GM12878 (cell line): ENCODE measurements at regions not wholly inside any gene's neighbourhood (a gene's known extent, or its start where the extent isn't known, plus 50 kb on each side); places are given as distances from the start of the nearest gene placed in this dataset.

Experiments used
- ATAC-seq: fragments of 200-7000 bp; cut with Tn5 transposase; 3 replicates; pipeline ENCODE4 v1.9.1; 2020; ENCODE audit warnings: mild to moderate bottlenecking, moderate library complexity
- BruUV-seq: library from RNA; stranded (reverse); fragments of 400-500 nt; replicated peaks from 2 replicates; lab custom pipeline; 2021; lab: Mats Ljungman, UMichigan
- CTCF ChIA-PET: fragments of 300-600 bp; sonication (Branson Sonifier 250); formaldehyde crosslinking; extraction: SDS; loops from one replicate; lab custom pipeline; 2021; ENCODE audit warnings: inconsistent platforms; lab: Yijun Ruan, JAX
- POLR2A ChIA-PET: fragments of 350-600 bp; formaldehyde crosslinking; extraction: SDS; loops from one replicate; lab custom pipeline; 2021; ENCODE audit warnings: inconsistent platforms; lab: Charles Lee
- RAD21 ChIA-PET: fragments of 300-600 bp; sonication (Branson Sonifier 250); formaldehyde crosslinking; loops from one replicate; lab custom pipeline; 2023; ENCODE audit warnings: antibody characterized with exemption; ENCODE audit not compliant: unreplicated experiment; lab: Charles Lee
- SMC1A ChIA-PET: fragments of 300-600 bp; sonication (Branson Sonifier 250); formaldehyde crosslinking; loops from one replicate; lab custom pipeline; 2023; ENCODE audit not compliant: unreplicated experiment, uncharacterized antibody; lab: Charles Lee
- DNase-seq: peaks from one replicate; pipeline ENCODE4 v3.0.0-alpha.2; 2011; ENCODE audit warnings: low read depth, low spot score
- FAIRE-seq: peaks from 3 replicates; lab custom pipeline; 2011; peaks lifted over from hg19 to GRCh38; lab: Jason Lieb, UNC
- H2AFZ ChIP-seq: 2 replicates; pipeline ENCODE4 v1.6.0; 2011; ENCODE audit warnings: low read depth, low read length, control low read depth; ENCODE audit not compliant: control insufficient read depth
- H3K27ac ChIP-seq: 2 replicates; pipeline ENCODE4 v1.5.1; 2011; ENCODE audit warnings: control low read depth; ENCODE audit not compliant: control insufficient read depth, insufficient read depth
- H3K27me3 ChIP-seq, 2 experiments: replicated peaks in 1 of 2; 2 replicates each; pipeline versions ENCODE4 v1.6.0 to v1.6.1; 2011; ENCODE audit warnings: low read length in 1 of 2; ENCODE audit not compliant: control insufficient read depth in 2 of 2, insufficient read depth in 2 of 2
- H3K36me3 ChIP-seq, 2 experiments: 2 replicates each; pipeline ENCODE4 v1.5.1; 2011; ENCODE audit warnings: low read length in 1 of 2; ENCODE audit not compliant: control insufficient read depth in 2 of 2, insufficient read depth in 2 of 2
- H3K4me1 ChIP-seq: 2 replicates; pipeline ENCODE4 v1.6.1; 2011; ENCODE audit warnings: mild to moderate bottlenecking, low read length, moderate library complexity, mixed read lengths; ENCODE audit not compliant: control insufficient read depth, insufficient read depth
- H3K4me2 ChIP-seq: 2 replicates; pipeline ENCODE4 v1.6.0; 2011; ENCODE audit warnings: control low read depth; ENCODE audit not compliant: control insufficient read depth, insufficient read depth
- H3K4me3 ChIP-seq: fragments of 200-600 bp; sonication (generic); 2 replicates; pipeline ENCODE4 v1.5.1; 2016
- H3K79me2 ChIP-seq: 2 replicates; pipeline ENCODE4 v1.6.0; 2011; ENCODE audit warnings: low read length; ENCODE audit not compliant: control insufficient read depth, insufficient read depth
- H3K9ac ChIP-seq: 2 replicates; pipeline ENCODE4 v1.8.0; 2011; ENCODE audit warnings: low read length, control low read depth, mixed read lengths; ENCODE audit not compliant: control insufficient read depth, insufficient read depth
- H3K9me3 ChIP-seq: replicated peaks from 3 replicates; pipeline ENCODE4 v1.5.1; 2011; ENCODE audit warnings: mild to moderate bottlenecking, low read length; ENCODE audit not compliant: control insufficient read depth, insufficient read depth
- H4K20me1 ChIP-seq: 2 replicates; pipeline ENCODE4 v1.6.0; 2011; ENCODE audit not compliant: control insufficient read depth, insufficient read depth
- CBX3 ChIP-seq: fragments of 200-600 bp; sonication (generic); IDR thresholded peaks from 2 replicates; pipeline ENCODE4 v1.6.1; 2016; ENCODE audit warnings: low read depth, borderline replicate concordance
- E4F1 ChIP-seq: fragments of 450-650 bp; IDR thresholded peaks from 2 replicates; pipeline ENCODE4 v1.6.1; 2018; ENCODE audit warnings: borderline replicate concordance, mild to moderate bottlenecking; ENCODE audit not compliant: partially characterized antibody
- IRF3 ChIP-seq: fragments of 450-650 bp; IDR thresholded peaks from 2 replicates; pipeline ENCODE4 v1.6.1; 2014; ENCODE audit warnings: mild to moderate bottlenecking
- MTA2 ChIP-seq: fragments of 450-650 bp; IDR thresholded peaks from 2 replicates; pipeline ENCODE4 v1.6.1; 2016; ENCODE audit warnings: low read depth, mild to moderate bottlenecking, moderate library complexity
- MTA3 ChIP-seq: IDR thresholded peaks from 2 replicates; pipeline ENCODE4 v1.6.1; 2012; ENCODE audit warnings: low read length, inconsistent platforms, borderline replicate concordance
- NFYA ChIP-seq: IDR thresholded peaks from 2 replicates; pipeline ENCODE4 v1.6.1; 2011; ENCODE audit warnings: low read depth, mild to moderate bottlenecking, low read length, improper control_type of control experiment, borderline replicate concordance
- NR2F1 ChIP-seq: fragments of 450-650 bp; conservative IDR thresholded peaks from 2 replicates; pipeline ENCODE4 v1.6.1; 2017; ENCODE audit warnings: mild to moderate bottlenecking
- PBX3 ChIP-seq: IDR thresholded peaks from 2 replicates; pipeline ENCODE4 v1.6.1; 2011; ENCODE audit warnings: mild to moderate bottlenecking, low read depth, low read length, moderate library complexity; ENCODE audit not compliant: insufficient replicate concordance
- PKNOX1 ChIP-seq: fragments of 450-650 bp; IDR thresholded peaks from 2 replicates; pipeline ENCODE4 v1.6.1; 2016; ENCODE audit warnings: mild to moderate bottlenecking
- PRDM15 ChIP-seq: fragments of 450-650 bp; formaldehyde crosslinking; IDR thresholded peaks from 2 replicates; pipeline ENCODE4 v1.4.0; 2020; ENCODE audit warnings: mild to moderate bottlenecking, moderate library complexity
- USF2 ChIP-seq: IDR thresholded peaks from 2 replicates; pipeline ENCODE4 v1.6.1; 2011; ENCODE audit warnings: low read depth, low read length, improper control_type of control experiment, borderline replicate concordance
- ZNF207 ChIP-seq: fragments of 450-650 bp; IDR thresholded peaks from 2 replicates; pipeline ENCODE4 v1.6.1; 2014; ENCODE audit warnings: antibody characterized with exemption, mild to moderate bottlenecking, borderline replicate concordance
- WGBS: methylation state at CpG from one replicate; pipeline ENCODE4 v1.1.6; 2016; ENCODE audit warnings: low lambda C conversion rate; ENCODE audit not compliant: insufficient replicate concordance, insufficient coverage; ENCODE audit errors: missing lambda C conversion rate; 5-methylcytosine and 5-hydroxymethylcytosine counted together
- in situ Hi-C: fragments of 300-500 bp; cut with MboI; formaldehyde crosslinking; loops from 9 replicates; pipeline ENCODE4 v1.14.3; 2018; ENCODE audit warnings: mixed read lengths
- intact Hi-C: fragments of 100-400 bp; cut with micrococcal nuclease; formaldehyde crosslinking; loops from one replicate; pipeline ENCODE4 v1.14.2; 2022; ENCODE audit not compliant: unreplicated experiment

- intact Hi-C loops = no loop called here
- H3K27ac ChIP-seq = peak overlapping the region; percentile 24
- TF ChIP-seq PRDM15 (CRISPR knock-in tag) = no peak
- peak; percentile 9 for TF ChIP-seq PBX3
- peak; percentile 85 for TF ChIP-seq NR2F1
- no peak for TF ChIP-seq ZNF207
- no peak for TF ChIP-seq PKNOX1
- TF ChIP-seq MTA3 = peak; percentile 86; the same call in 1 of the 2 replicates
- no peak for TF ChIP-seq NFYA
- TF ChIP-seq IRF3 = no peak
- TF ChIP-seq USF2 = peak; percentile 21; the same call in 1 of the 2 replicates
- no peak for TF ChIP-seq CBX3
- TF ChIP-seq E4F1 = no peak
- peak; percentile 87 for TF ChIP-seq MTA2
These were observed 51.7 kb upstream of the NUP160 start for GRCh38 chr11:47899801-47900200.

More at GRCh38 chr11:47899801-47900200, 51.7 kb upstream of the NUP160 start:
- Histone ChIP-seq H3K4me3 (no peak overlapping the region), H3K27me3 (no peaks in the 10 kb centered on the region), H2AFZ (no peak overlapping the region), H4K20me1 (no peaks in the 10 kb centered on the region), H3K4me2 (peak overlapping the region; percentile 75), H3K9me3 (no peaks in the 10 kb centered on the region), H3K79me2 (no peaks in the 10 kb centered on the region), H3K36me3 (no peaks in the 10 kb centered on the region), H3K9ac (no peak overlapping the region), H3K4me1 (peaks cover 13% of the 10 kb centered on the region)
- peak; percentile 99 for ATAC-seq
- SMC1A ChIA-PET = interaction anchor here (0.7 to 1.4 kb wide), 3 partner anchors 11 to 208 kb away, joined by 3 to 4 read pairs (median 3); no protein-coding TSS in a partner anchor
- CTCF ChIA-PET = interaction anchor here (0.8 to 1.0 kb wide), 2 partner anchors 28 to 35 kb away, joined by 3 to 4 read pairs; no protein-coding TSS in a partner anchor
- in situ Hi-C loops = no loop called here
- BruUV-seq = no TSS peak
- DNase-seq = peak; percentile 75
- 0% methylated on average over 2 of the region's 2 CpGs for WGBS
- RAD21 ChIA-PET = interaction anchor here (0.6 to 0.7 kb wide), 2 partner anchors 20 to 70 kb away, joined by 3 read pairs; no protein-coding TSS in a partner anchor
- POLR2A ChIA-PET = interaction anchor here (0.6 kb wide), 1 partner anchor 35 kb away, joined by 3 read pairs; no protein-coding TSS in a partner anchor
- FAIRE-seq = peak; percentile 93
